HepG2 (cell line): ENCODE measurements at regions not wholly inside any gene's neighbourhood (a gene's known extent, or its start where the extent isn't known, plus 50 kb on each side); places are given as distances from the start of the nearest gene placed in this dataset.

Experiments
- ATAC-seq: fragments of 200-7000 bp; cut with Tn5 transposase; 3 replicates; pipeline ENCODE4 v1.9.1; 2020; ENCODE audit warnings: mild to moderate bottlenecking, moderate library complexity
- BruUV-seq: library from RNA; stranded (reverse); fragments of 400-500 nt; replicated peaks from 2 replicates; lab custom pipeline; 2021; lab: Mats Ljungman, UMichigan
- CTCF ChIA-PET: fragments of 300-600 bp; formaldehyde crosslinking; extraction: SDS; loops from one replicate; lab custom pipeline; 2021; ENCODE audit warnings: low total read pairs, inconsistent platforms, low intra/inter-chr PET ratio; lab: Yijun Ruan, JAX
- POLR2A ChIA-PET: fragments of 350-600 bp; sonication (Branson Sonifier 250); formaldehyde crosslinking; loops from one replicate; lab custom pipeline; 2020; ENCODE audit warnings: antibody characterized with exemption, inconsistent platforms; lab: Yijun Ruan, JAX
- DNase-seq: peaks from one replicate; pipeline ENCODE4 v3.0.0-alpha.2; 2015; ENCODE audit warnings: low spot score
- FAIRE-seq: peaks from 3 replicates; lab custom pipeline; 2011; peaks lifted over from hg19 to GRCh38; lab: Jason Lieb, UNC
- H2AFZ ChIP-seq: one replicate; pipeline ENCODE4 v1.6.1; 2011; ENCODE audit warnings: low read length, inconsistent platforms
- H3K27ac ChIP-seq: fragments of 300-600 bp; 3 replicates; pipeline ENCODE4 v1.8.0; 2011; ENCODE audit warnings: mixed run types, mild to moderate bottlenecking, mixed read lengths, low read length, inconsistent platforms; ENCODE audit not compliant: insufficient read depth; ENCODE audit errors: extremely low read length
- H3K27me3 ChIP-seq, 2 experiments: fragments of 200-600 bp in 1 of 2; 2 replicates in 1 of 2; 3 replicates in 1 of 2; pipeline versions ENCODE4 v1.6.0 to v1.8.0; 2011; ENCODE audit warnings: low read length in 2 of 2, mild to moderate bottlenecking in 2 of 2, moderate library complexity in 2 of 2, inconsistent platforms in 1 of 2; ENCODE audit not compliant: insufficient read depth in 2 of 2, control insufficient read depth in 1 of 2
- H3K36me3 ChIP-seq, 2 experiments: fragments of 200-600 bp in 1 of 2; replicated peaks in 1 of 2; 2 replicates in 1 of 2; 3 replicates in 1 of 2; pipeline versions ENCODE4 v1.5.1 to v1.8.0; 2011; ENCODE audit warnings: low read length in 2 of 2, inconsistent platforms in 1 of 2; ENCODE audit not compliant: insufficient read depth in 2 of 2, control insufficient read depth in 1 of 2
- H3K4me1 ChIP-seq: 2 replicates; pipeline ENCODE4 v1.5.1; 2012; ENCODE audit warnings: low read length, inconsistent platforms; ENCODE audit not compliant: insufficient read depth
- H3K4me2 ChIP-seq: 2 replicates; pipeline ENCODE4 v1.6.0; 2011; ENCODE audit warnings: low read depth, low read length, inconsistent platforms
- H3K4me3 ChIP-seq, 3 experiments: fragments of 200-600 bp in 1 of 3; sonication (generic), shearing (Covaris generic) in 1 of 3; replicated peaks in 1 of 3; 2 replicates each; pipeline ENCODE4 v1.5.1; 2011 to 2016; ENCODE audit warnings: low read length in 3 of 3, inconsistent platforms in 2 of 3, low read depth in 2 of 3, mild to moderate bottlenecking in 2 of 3, control low read depth in 1 of 3, mixed read lengths in 1 of 3; ENCODE audit not compliant: insufficient read depth in 1 of 3
- H3K79me2 ChIP-seq: one replicate; pipeline ENCODE4 v1.6.1; 2011; ENCODE audit warnings: low read length, inconsistent platforms; ENCODE audit not compliant: insufficient read depth
- H3K9ac ChIP-seq: 2 replicates; pipeline ENCODE4 v1.6.0; 2011; ENCODE audit warnings: mild to moderate bottlenecking, low read depth, low read length, inconsistent platforms; ENCODE audit not compliant: insufficient read depth
- H3K9me3 ChIP-seq: 2 replicates; pipeline ENCODE4 v1.5.1; 2012; ENCODE audit warnings: mild to moderate bottlenecking, low read length
- H4K20me1 ChIP-seq: 2 replicates; pipeline ENCODE4 v1.6.0; 2011; ENCODE audit warnings: inconsistent platforms, mild to moderate bottlenecking, low read length, moderate library complexity; ENCODE audit not compliant: insufficient read depth
- ARID5B ChIP-seq: IDR thresholded peaks from 2 replicates; pipeline ENCODE4 v1.4.0; 2020; ENCODE audit warnings: mild to moderate bottlenecking, missing genetic modification reagents
- CBX1 ChIP-seq: IDR thresholded peaks from one replicate; pipeline ENCODE4 v1.6.1; 2016; ENCODE audit warnings: antibody characterized with exemption, low read depth
- MAFF ChIP-seq: IDR thresholded peaks from 2 replicates; pipeline ENCODE4 v1.6.1; 2011; ENCODE audit warnings: low read depth, low read length, improper control_type of control experiment
- MAFK ChIP-seq, 2 experiments: IDR thresholded peaks in 1 of 2; conservative IDR thresholded peaks in 1 of 2; 2 replicates each; pipeline ENCODE4 v1.6.1; 2011; ENCODE audit warnings: improper control_type of control experiment in 2 of 2, low read length in 2 of 2
- SIN3B ChIP-seq: fragments of 150-350 bp; IDR thresholded peaks from 2 replicates; pipeline ENCODE4 v1.6.1; 2014; ENCODE audit warnings: low read length
- ZNF276 ChIP-seq: sonication (generic); formaldehyde crosslinking; IDR thresholded peaks from 2 replicates; pipeline ENCODE4 v1.4.0; 2020; ENCODE audit warnings: mild to moderate bottlenecking, low read depth, missing genetic modification reagents
- ZNF549 ChIP-seq: sonication (generic); formaldehyde crosslinking; IDR thresholded peaks from 2 replicates; pipeline ENCODE4 v1.5.0; 2020; ENCODE audit warnings: missing genetic modification reagents
- WGBS: methylation state at CpG from one replicate; pipeline ENCODE4 v1.1.6; 2017; ENCODE audit warnings: low lambda C conversion rate; 5-methylcytosine and 5-hydroxymethylcytosine counted together
- in situ Hi-C: cut with HindIII; loops from 2 replicates; pipeline ENCODE4 v1.10.0; 2017; ENCODE audit warnings: low pct_unique_long_range_greater_than_20kb; ENCODE audit not compliant: extremely low pct_ligation_motif_present
- intact Hi-C: fragments of 100-400 bp; cut with micrococcal nuclease; formaldehyde crosslinking; loops from one replicate; pipeline ENCODE4 v1.10.0; 2022; ENCODE audit not compliant: unreplicated experiment
- TF ChIP-seq, protein P1 (sequence below): sonication (generic); formaldehyde crosslinking; IDR thresholded peaks from 2 replicates; pipeline ENCODE4 v1.8.0; 2022; ENCODE audit warnings: mild to moderate bottlenecking, missing genetic modification reagents, moderate library complexity

DNA sequence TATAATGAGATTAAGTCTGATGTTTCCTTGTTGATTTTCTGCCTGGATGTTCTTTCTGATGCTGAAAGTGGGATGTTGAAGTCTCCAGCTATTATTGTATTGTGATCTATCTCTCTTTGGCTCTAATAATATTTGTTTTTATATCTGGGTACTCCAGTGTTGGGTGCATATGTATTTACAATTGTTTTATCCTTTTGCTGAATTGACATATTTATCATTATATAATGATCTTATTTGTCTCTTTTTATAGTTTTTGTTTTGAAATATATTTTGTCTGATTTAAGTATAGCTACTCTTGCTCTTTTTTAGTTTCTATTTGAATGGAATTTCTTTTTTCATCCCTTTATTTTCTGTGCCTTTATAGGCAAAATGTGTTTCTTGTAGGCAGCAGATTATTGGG is 522.2 kb upstream of the NEGR1 start:
- no peak overlapping the region for H3K4me2 ChIP-seq
- H3K9ac ChIP-seq = no peak overlapping the region
- H3K36me3 ChIP-seq = no peaks in the 10 kb centered on the region
- ChIA-PET POLR2A (no interaction called here), CTCF (no interaction called here)
- H3K4me3 ChIP-seq = no peak overlapping the region
- no peaks in the 10 kb centered on the region for H4K20me1 ChIP-seq
- in situ Hi-C loops (no loop called here), intact Hi-C loops (no loop called here)
- BruUV-seq = no TSS peak
- TF ChIP-seq MAFF (peak; percentile 64; the same call in 1 of the 2 replicates), ZNF276 (CRISPR knock-in tag) (no peak), MAFK (conservative IDR thresholded peaks at IDR 0.05 in 1 of 2, IDR thresholded peaks at IDR 0.05 in 1 of 2; ENCODE audit: low read length in 2 of 2) (peak; percentile 35 to 67; a peak in 3 of 4 replicates)
- no peak overlapping the region for H3K27ac ChIP-seq
- no peaks in the 10 kb centered on the region for H3K27me3 ChIP-seq
- FAIRE-seq = no peak
- peaks cover 97% of the 10 kb centered on the region for H3K9me3 ChIP-seq
- no peak overlapping the region for H2AFZ ChIP-seq
- DNase-seq = no peak
- H3K4me1 ChIP-seq = no peaks in the 10 kb centered on the region
- H3K79me2 ChIP-seq = no peaks in the 10 kb centered on the region
- no peak for ATAC-seq

GRCh38 chr1:72781038-72781437 is 498.7 kb upstream of the NEGR1 start:
- no peak overlapping the region for H3K4me2 ChIP-seq
- H3K4me3 ChIP-seq = no peak overlapping the region
- FAIRE-seq (no peak), ATAC-seq (no peak), DNase-seq (no peak)
- no peaks in the 10 kb centered on the region for H4K20me1 ChIP-seq
- H3K36me3 ChIP-seq = no peaks in the 10 kb centered on the region
- H3K9me3 ChIP-seq = peaks cover 75% of the 10 kb centered on the region
- no peaks in the 10 kb centered on the region for H3K4me1 ChIP-seq
- no peak overlapping the region for H3K9ac ChIP-seq
- H3K27me3 ChIP-seq = no peaks in the 10 kb centered on the region
- intact Hi-C loops = no loop called here
- BruUV-seq = no TSS peak
- no peak overlapping the region for H2AFZ ChIP-seq
- H3K79me2 ChIP-seq = no peaks in the 10 kb centered on the region
- CTCF ChIA-PET = no interaction called here
- POLR2A ChIA-PET = no interaction called here
- WGBS = 3% methylated on average over 1 of the region's 1 CpG
- no peak overlapping the region for H3K27ac ChIP-seq
- in situ Hi-C loops = no loop called here
- TF ChIP-seq ZNF549 (CRISPR knock-in tag) (no peak), ARID5B (CRISPR knock-in tag) (no peak), SIN3B (no peak), CBX1 (no peak)
- TF ChIP-seq, protein P1, sequence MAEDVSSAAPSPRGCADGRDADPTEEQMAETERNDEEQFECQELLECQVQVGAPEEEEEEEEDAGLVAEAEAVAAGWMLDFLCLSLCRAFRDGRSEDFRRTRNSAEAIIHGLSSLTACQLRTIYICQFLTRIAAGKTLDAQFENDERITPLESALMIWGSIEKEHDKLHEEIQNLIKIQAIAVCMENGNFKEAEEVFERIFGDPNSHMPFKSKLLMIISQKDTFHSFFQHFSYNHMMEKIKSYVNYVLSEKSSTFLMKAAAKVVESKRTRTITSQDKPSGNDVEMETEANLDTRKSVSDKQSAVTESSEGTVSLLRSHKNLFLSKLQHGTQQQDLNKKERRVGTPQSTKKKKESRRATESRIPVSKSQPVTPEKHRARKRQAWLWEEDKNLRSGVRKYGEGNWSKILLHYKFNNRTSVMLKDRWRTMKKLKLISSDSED = no peak
